ENCODE measurements at regions not wholly inside any gene's neighbourhood (a gene's known extent, or its start where the extent isn't known, plus 50 kb on each side); places are given as distances from the start of the nearest gene placed in this dataset.

DNA sequence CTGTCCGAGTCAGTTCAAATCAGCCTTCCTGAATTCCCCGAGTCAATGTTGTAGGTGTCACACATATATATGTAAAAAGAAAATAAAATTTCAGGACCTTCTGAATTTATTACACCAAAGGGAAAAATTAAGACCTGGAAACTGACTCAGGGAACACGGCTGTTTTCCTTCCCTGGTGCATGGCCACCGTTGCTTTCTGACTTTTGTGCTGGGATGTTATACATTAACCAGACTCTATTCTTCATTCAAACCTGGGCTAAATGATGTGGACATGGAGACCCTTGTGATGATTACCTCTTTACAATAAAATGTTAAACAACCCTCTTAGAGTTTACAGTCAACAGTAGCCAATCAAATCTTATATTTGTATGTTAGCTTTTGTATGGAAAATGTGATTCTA, 51.4 kb upstream of the PLEKHG1 start:
- TF ChIP-seq, protein P1, sequence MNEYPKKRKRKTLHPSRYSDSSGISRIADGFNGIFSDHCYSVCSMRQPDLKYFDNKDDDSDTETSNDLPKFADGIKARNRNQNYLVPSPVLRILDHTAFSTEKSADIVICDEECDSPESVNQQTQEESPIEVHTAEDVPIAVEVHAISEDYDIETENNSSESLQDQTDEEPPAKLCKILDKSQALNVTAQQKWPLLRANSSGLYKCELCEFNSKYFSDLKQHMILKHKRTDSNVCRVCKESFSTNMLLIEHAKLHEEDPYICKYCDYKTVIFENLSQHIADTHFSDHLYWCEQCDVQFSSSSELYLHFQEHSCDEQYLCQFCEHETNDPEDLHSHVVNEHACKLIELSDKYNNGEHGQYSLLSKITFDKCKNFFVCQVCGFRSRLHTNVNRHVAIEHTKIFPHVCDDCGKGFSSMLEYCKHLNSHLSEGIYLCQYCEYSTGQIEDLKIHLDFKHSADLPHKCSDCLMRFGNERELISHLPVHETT (CRISPR knock-in tag; conservative IDR thresholded peaks at IDR 0.05): no peak
- no peak for TF ChIP-seq CTCF (CRISPR knock-in tag; IDR thresholded peaks at IDR 0.05)
- no peak for TF ChIP-seq KAT7 (CRISPR knock-in tag; IDR thresholded peaks at IDR 0.05; ENCODE audit: borderline replicate concordance)
- no peak for TF ChIP-seq SIN3A (IDR thresholded peaks at IDR 0.05; ENCODE audit: borderline replicate concordance, low read depth, low read length)
- no peak for TF ChIP-seq EP300 (IDR thresholded peaks at IDR 0.05; ENCODE audit: low read depth in 2 of 2, low read length in 2 of 2)
- TF ChIP-seq EP300 (CRISPR knock-in tag; IDR thresholded peaks at IDR 0.05; ENCODE audit: borderline replicate concordance): no peak
- no peak for TF ChIP-seq PCBP1 (IDR thresholded peaks at IDR 0.05; ENCODE audit: borderline replicate concordance, low read depth, low read length)
- TF ChIP-seq, protein P2, sequence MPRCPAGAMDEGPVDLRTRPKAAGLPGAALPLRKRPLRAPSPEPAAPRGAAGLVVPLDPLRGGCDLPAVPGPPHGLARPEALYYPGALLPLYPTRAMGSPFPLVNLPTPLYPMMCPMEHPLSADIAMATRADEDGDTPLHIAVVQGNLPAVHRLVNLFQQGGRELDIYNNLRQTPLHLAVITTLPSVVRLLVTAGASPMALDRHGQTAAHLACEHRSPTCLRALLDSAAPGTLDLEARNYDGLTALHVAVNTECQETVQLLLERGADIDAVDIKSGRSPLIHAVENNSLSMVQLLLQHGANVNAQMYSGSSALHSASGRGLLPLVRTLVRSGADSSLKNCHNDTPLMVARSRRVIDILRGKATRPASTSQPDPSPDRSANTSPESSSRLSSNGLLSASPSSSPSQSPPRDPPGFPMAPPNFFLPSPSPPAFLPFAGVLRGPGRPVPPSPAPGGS (CRISPR knock-in tag; IDR thresholded peaks at IDR 0.05): no peak
- TF ChIP-seq ZNF446 (CRISPR knock-in tag; IDR thresholded peaks at IDR 0.05): no peak
- TF ChIP-seq ATF2 (CRISPR knock-in tag; IDR thresholded peaks at IDR 0.05): no peak
- TF ChIP-seq CCDC6 (CRISPR knock-in tag; IDR thresholded peaks at IDR 0.05): no peak

Data from HepG2 (cell line).